ENCODE measurements at regions not wholly inside any gene's neighbourhood (a gene's known extent, or its start where the extent isn't known, plus 50 kb on each side); places are given as distances from the start of the nearest gene placed in this dataset.

GRCh38 chr3:124545891-124546290 is 184.4 kb upstream of the UMPS start:
- DNase-seq (ENCODE audit: low read depth) = no peak

- DNase-seq (ENCODE audit: low read depth) = no peak
Observed at GRCh38 chr3:124552224-124552623, 178.0 kb upstream of the UMPS start.

GRCh38 chr3:124553178-124553577 is 177.1 kb upstream of the UMPS start:
- no peak for DNase-seq (ENCODE audit: low read depth)

GRCh38 chr3:124556636-124557035 is 173.6 kb upstream of the UMPS start:
- DNase-seq (ENCODE audit: low read depth) = no peak

- no peak for DNase-seq (ENCODE audit: low read depth)
Observed at GRCh38 chr3:124557433-124558232, 172.6 kb upstream of the UMPS start.

GRCh38 chr3:124558991-124559845 is 171.0 kb upstream of the UMPS start:
- DNase-seq (ENCODE audit: low read depth) = no peak

GRCh38 chr3:124559846-124560574 is 170.2 kb upstream of the UMPS start:
- peak; percentile 8 for DNase-seq (ENCODE audit: low read depth)

GRCh38 chr3:124560666-124561215 is 169.5 kb upstream of the UMPS start:
- DNase-seq (ENCODE audit: low read depth) = no peak

GRCh38 chr3:124562769-124563168 is 167.5 kb upstream of the UMPS start:
- no peak for DNase-seq (ENCODE audit: low read depth)

- DNase-seq (ENCODE audit: low read depth) = no peak
Observed at GRCh38 chr3:124563376-124563775, 166.9 kb upstream of the UMPS start.

GRCh38 chr3:124565013-124565412 is 165.2 kb upstream of the UMPS start:
- no peak for DNase-seq (ENCODE audit: low read depth)

- no peak for DNase-seq (ENCODE audit: low read depth)
Observed at GRCh38 chr3:124565551-124565950, 164.7 kb upstream of the UMPS start.

- DNase-seq (ENCODE audit: low read depth) = no peak
Observed at GRCh38 chr3:124566701-124567100, 163.6 kb upstream of the UMPS start.

GRCh38 chr3:124567179-124567578 is 163.1 kb upstream of the UMPS start:
- no peak for DNase-seq (ENCODE audit: low read depth)

GRCh38 chr3:124569761-124570160 is 160.5 kb upstream of the UMPS start:
- no peak for DNase-seq (ENCODE audit: low read depth)

GRCh38 chr3:124570232-124570631 is 160.0 kb upstream of the UMPS start:
- DNase-seq (ENCODE audit: low read depth) = no peak

- DNase-seq (ENCODE audit: low read depth) = no peak
Observed at GRCh38 chr3:124572851-124573405, 157.3 kb upstream of the UMPS start.

GRCh38 chr3:124574012-124574411 is 156.2 kb upstream of the UMPS start:
- no peak for DNase-seq (ENCODE audit: low read depth)

- no peak for DNase-seq (ENCODE audit: low read depth)
Observed at GRCh38 chr3:124576565-124577493, 153.4 kb upstream of the UMPS start.

- DNase-seq (ENCODE audit: low read depth) = no peak
Observed at GRCh38 chr3:124577494-124578167, 152.6 kb upstream of the UMPS start.

Measured in stimulated activated CD8-positive, alpha-beta memory T cell treated with anti-CD3 and anti-CD28 coated beads, Interleukin-15, amount 100 ng/mL, for 24 hours (primary cell).